ENCODE measurements at regions not wholly inside any gene's neighbourhood (a gene's known extent, or its start where the extent isn't known, plus 50 kb on each side); places are given as distances from the start of the nearest gene placed in this dataset.

DNA sequence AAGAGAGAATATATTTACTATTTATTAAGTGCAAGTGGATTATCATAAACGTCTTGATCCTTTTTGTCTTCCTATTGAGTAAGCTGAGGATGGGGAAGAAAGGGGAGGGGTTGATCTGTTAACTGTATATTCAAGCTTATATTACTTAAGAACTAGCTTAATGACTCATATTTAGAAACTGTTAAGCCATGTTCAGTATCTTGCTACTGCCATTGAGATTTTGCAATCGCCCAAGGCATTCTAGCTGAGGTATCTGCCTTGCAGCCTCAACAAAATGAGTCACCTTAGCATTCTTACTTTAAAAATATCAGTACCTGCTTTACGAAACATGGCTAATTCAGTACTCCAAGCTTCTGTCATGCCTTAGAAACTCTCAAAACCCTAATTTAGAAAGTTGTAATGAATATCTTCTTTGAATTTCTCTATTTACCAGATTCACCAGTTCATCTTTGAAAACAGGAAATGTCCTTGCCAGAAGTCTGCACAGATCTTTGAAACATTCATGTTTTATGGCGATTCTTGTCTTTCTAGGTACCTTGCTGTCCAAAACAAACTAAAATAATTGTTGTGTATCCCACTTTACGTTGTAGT lies 76.1 kb downstream of the ALG10B start:
- 65 to 75% methylated on average over 5 of the region's 5 CpGs for WGBS, 2 donors (ENCODE audit: low coverage in 1 of 2)
- no peak for ATAC-seq
- no peaks in the 10 kb centered on the region for H3K4me1 ChIP-seq

DNA sequence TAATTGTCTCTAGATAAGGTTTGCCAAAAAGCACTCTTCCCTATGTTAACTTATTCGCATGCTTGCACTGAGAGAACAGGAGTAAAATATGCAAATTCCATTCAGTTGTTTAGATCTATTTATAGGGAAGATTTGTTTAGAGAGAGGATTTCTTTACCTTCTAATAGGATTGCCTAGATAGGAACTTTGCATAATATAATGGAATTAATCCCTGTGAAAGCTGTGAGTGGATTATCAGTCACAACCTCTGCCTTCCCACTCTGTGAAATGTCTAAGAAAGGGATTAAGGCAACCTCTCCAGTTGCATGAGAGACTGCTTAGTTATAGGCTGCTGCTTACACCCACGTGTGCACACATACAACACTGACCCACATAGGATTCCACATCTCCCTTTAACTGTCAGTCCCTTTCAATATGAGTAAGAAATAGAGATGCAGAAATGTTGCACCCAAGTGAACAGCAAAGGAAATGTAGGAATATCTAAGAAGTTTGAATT lies 83.2 kb downstream of the ALG10B start:
- WGBS, 2 donors (ENCODE audit: low coverage in 1 of 2) = 59 to 72% methylated on average over 2 of the region's 2 CpGs
- Histone ChIP-seq H3K4me1 (no peaks in the 10 kb centered on the region), H3K4me3 (no peak overlapping the region), H3K36me3 (no peaks in the 10 kb centered on the region), H3K27ac (no peak overlapping the region), H3K27me3 (no peaks in the 10 kb centered on the region), H3K9me3 (peaks cover 0 to 21% (median 0%) of the 10 kb centered on the region in 3 donors)
- ATAC-seq = no peak
- no peak for TF ChIP-seq CTCF (IDR thresholded peaks at IDR 0.05)
- no peak for TF ChIP-seq POLR2AphosphoS5 (IDR thresholded peaks at IDR 0.05)
- TF ChIP-seq EP300 (IDR thresholded peaks at IDR 0.05) = no peak
- TF ChIP-seq POLR2A (IDR thresholded peaks at IDR 0.05) = no peak

More for the DNA sequence above, 76.1 kb downstream of the ALG10B start:
- no peak overlapping the region for H3K4me3 ChIP-seq
- H3K36me3 ChIP-seq = no peaks in the 10 kb centered on the region
- H3K27ac ChIP-seq = no peak overlapping the region
- TF ChIP-seq POLR2A (IDR thresholded peaks at IDR 0.05) = no peak
- TF ChIP-seq EP300 (IDR thresholded peaks at IDR 0.05) = no peak
- TF ChIP-seq POLR2AphosphoS5 (IDR thresholded peaks at IDR 0.05) = no peak
- no peak for TF ChIP-seq CTCF (IDR thresholded peaks at IDR 0.05)
- peaks cover 0 to 9% (median 0%) of the 10 kb centered on the region in 3 donors for H3K9me3 ChIP-seq
- no peaks in the 10 kb centered on the region for H3K27me3 ChIP-seq

GRCh38 chr12:38402811-38403210 lies 86.2 kb downstream of the ALG10B start:
- no peak overlapping the region for H3K27ac ChIP-seq
- no peak for ATAC-seq
- no peak overlapping the region for H3K4me3 ChIP-seq
- no peaks in the 10 kb centered on the region for H3K36me3 ChIP-seq
- no peak for TF ChIP-seq POLR2A (IDR thresholded peaks at IDR 0.05)
- TF ChIP-seq CTCF (IDR thresholded peaks at IDR 0.05) = no peak
- no peak for TF ChIP-seq POLR2AphosphoS5 (IDR thresholded peaks at IDR 0.05)
- TF ChIP-seq EP300 (IDR thresholded peaks at IDR 0.05) = no peak
- H3K9me3 ChIP-seq = peaks cover 0 to 19% (median 0%) of the 10 kb centered on the region in 3 donors
- no peaks in the 10 kb centered on the region for H3K27me3 ChIP-seq
- no peaks in the 10 kb centered on the region for H3K4me1 ChIP-seq

GRCh38 chr12:38409511-38409910 lies 92.9 kb downstream of the ALG10B start:
- Histone ChIP-seq H3K9me3 (peaks cover 0 to 9% (median 0%) of the 10 kb centered on the region in 3 donors), H3K4me1 (no peaks in the 10 kb centered on the region), H3K4me3 (no peak overlapping the region), H3K27me3 (no peaks in the 10 kb centered on the region), H3K36me3 (no peaks in the 10 kb centered on the region), H3K27ac (no peak overlapping the region)
- TF ChIP-seq POLR2AphosphoS5 (IDR thresholded peaks at IDR 0.05) (no peak), CTCF (IDR thresholded peaks at IDR 0.05) (no peak), EP300 (IDR thresholded peaks at IDR 0.05) (no peak), POLR2A (IDR thresholded peaks at IDR 0.05) (no peak)
- no peak for ATAC-seq
- WGBS, 2 donors (ENCODE audit: low coverage in 1 of 2) = 13% methylated on average over 1 of the region's 1 CpG

DNA sequence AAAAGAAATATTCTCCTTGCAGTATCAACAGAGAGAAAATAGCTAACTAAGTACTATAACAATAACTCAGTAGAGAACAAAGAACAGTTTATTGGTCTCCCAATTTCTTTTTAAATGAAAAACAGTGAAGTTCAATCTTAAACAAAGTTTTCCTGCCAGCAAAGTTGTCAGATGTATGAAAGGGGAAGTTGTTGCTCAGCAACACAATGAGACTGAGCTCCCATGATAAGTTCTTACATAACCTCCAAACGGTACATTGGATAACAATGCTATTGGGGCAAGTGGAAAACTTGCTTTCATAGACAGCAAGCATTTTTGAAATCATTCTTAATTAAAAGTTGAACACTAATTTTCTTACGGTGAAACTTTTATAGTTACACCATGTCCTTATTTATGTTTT lies 94.9 kb downstream of the ALG10B start:
- no peaks in the 10 kb centered on the region for H3K9me3 ChIP-seq
- no peaks in the 10 kb centered on the region for H3K36me3 ChIP-seq
- H3K4me3 ChIP-seq = no peak overlapping the region
- 63 to 86% methylated on average over 1 to 2 of the region's 2 CpGs for WGBS, 2 donors (ENCODE audit: low coverage in 1 of 2)
- no peak overlapping the region for H3K27ac ChIP-seq
- H3K27me3 ChIP-seq = no peaks in the 10 kb centered on the region
- no peak for TF ChIP-seq CTCF (IDR thresholded peaks at IDR 0.05)
- no peak for TF ChIP-seq EP300 (IDR thresholded peaks at IDR 0.05)
- TF ChIP-seq POLR2A (IDR thresholded peaks at IDR 0.05) = no peak
- no peak for TF ChIP-seq POLR2AphosphoS5 (IDR thresholded peaks at IDR 0.05)
- ATAC-seq = no peak
- H3K4me1 ChIP-seq = no peaks in the 10 kb centered on the region
